SK-N-SH treated with all-trans-retinoic acid at 6 μM for 48 hours (cell line): ENCODE measurements at regions not wholly inside any gene's neighbourhood (a gene's known extent, or its start where the extent isn't known, plus 50 kb on each side); places are given as distances from the start of the nearest gene placed in this dataset.
"Not testable (repeated sequence)": the region's sequence is repeated elsewhere in the genome, so short reads cannot be mapped to it uniquely, and the experiment has no call there.

Experiments used
- BACH2 ChIP-seq: fragments of 250-450 bp; sonication (Bioruptor Pico); IDR thresholded peaks from 2 replicates; pipeline ENCODE4 v1.9.0; 2021; ENCODE audit warnings: mild to moderate bottlenecking, borderline replicate concordance
- CREB5 ChIP-seq: fragments of 250-450 bp; sonication (Bioruptor Pico); IDR thresholded peaks from 2 replicates; pipeline ENCODE4 v1.5.1; 2020; ENCODE audit warnings: low read depth, mild to moderate bottlenecking, moderate library complexity
- OSR1 ChIP-seq: fragments of 250-450 bp; sonication (Bioruptor Pico); IDR thresholded peaks from 2 replicates; pipeline ENCODE4 v1.8.0; 2022; ENCODE audit warnings: moderate library complexity, mild to moderate bottlenecking, inconsistent platforms
- PATZ1 ChIP-seq: fragments of 250-450 bp; sonication (Bioruptor Pico); IDR thresholded peaks from 2 replicates; pipeline ENCODE4 v1.8.0; 2020; ENCODE audit warnings: mild to moderate bottlenecking, moderate library complexity, borderline replicate concordance
- POU6F1 ChIP-seq: fragments of 250-450 bp; sonication (Bioruptor Pico); IDR thresholded peaks from 2 replicates; pipeline ENCODE4 v1.8.0; 2021; ENCODE audit warnings: low read depth, mild to moderate bottlenecking, moderate library complexity, borderline replicate concordance
- RARB ChIP-seq: fragments of 250-450 bp; sonication (Bioruptor Pico); IDR thresholded peaks from 2 replicates; pipeline ENCODE4 v1.8.0; 2021; ENCODE audit warnings: mild to moderate bottlenecking, moderate library complexity
- TOX ChIP-seq: fragments of 250-450 bp; sonication (Bioruptor Pico); IDR thresholded peaks from 2 replicates; pipeline ENCODE4 v1.8.0; 2021; ENCODE audit warnings: mild to moderate bottlenecking, moderate library complexity, borderline replicate concordance
- TSHZ2 ChIP-seq: fragments of 250-450 bp; sonication (Bioruptor Pico); IDR thresholded peaks from 2 replicates; pipeline ENCODE4 v1.5.0; 2020; ENCODE audit warnings: mild to moderate bottlenecking, moderate library complexity
- ZFP30 ChIP-seq: fragments of 450-650 bp; formaldehyde crosslinking; IDR thresholded peaks from 2 replicates; pipeline ENCODE4 v1.5.0; 2022; ENCODE audit warnings: mild to moderate bottlenecking, moderate library complexity
- ZNF70 ChIP-seq: fragments of 450-650 bp; formaldehyde crosslinking; IDR thresholded peaks from 2 replicates; pipeline ENCODE4 v1.5.0; 2020; ENCODE audit warnings: mild to moderate bottlenecking, moderate library complexity
- ZNF8 ChIP-seq: fragments of 450-650 bp; formaldehyde crosslinking; IDR thresholded peaks from 2 replicates; pipeline ENCODE4 v1.5.0; 2020; ENCODE audit warnings: mild to moderate bottlenecking, moderate library complexity

- TF ChIP-seq TOX (CRISPR knock-in tag); BACH2 (CRISPR knock-in tag); PATZ1 (CRISPR knock-in tag); CREB5 (CRISPR knock-in tag); ZNF70 (CRISPR knock-in tag); ZFP30; TSHZ2 (CRISPR knock-in tag); POU6F1; ZNF8 (CRISPR knock-in tag); RARB (CRISPR knock-in tag); OSR1 (CRISPR knock-in tag): not testable (repeated sequence)
Observed at GRCh38 chr3:91466517-91466916, 2359.1 kb downstream of the EPHA3 start.
